GM10266 (cell line): ENCODE measurements at regions not wholly inside any gene's neighbourhood (a gene's known extent, or its start where the extent isn't known, plus 50 kb on each side); places are given as distances from the start of the nearest gene placed in this dataset.

Source experiments
- DNase-seq: peaks from one replicate; pipeline ENCODE4 v3.0.0; 2012; ENCODE audit errors: extremely low spot score
- TF ChIP-seq, protein P1 (sequence below): IDR thresholded peaks from 2 replicates; pipeline ENCODE4 v1.5.1; 2012; ENCODE audit warnings: mild to moderate bottlenecking, low read depth; ENCODE audit not compliant: control insufficient read depth, insufficient read depth; ENCODE audit errors: missing control alignments

DNA sequence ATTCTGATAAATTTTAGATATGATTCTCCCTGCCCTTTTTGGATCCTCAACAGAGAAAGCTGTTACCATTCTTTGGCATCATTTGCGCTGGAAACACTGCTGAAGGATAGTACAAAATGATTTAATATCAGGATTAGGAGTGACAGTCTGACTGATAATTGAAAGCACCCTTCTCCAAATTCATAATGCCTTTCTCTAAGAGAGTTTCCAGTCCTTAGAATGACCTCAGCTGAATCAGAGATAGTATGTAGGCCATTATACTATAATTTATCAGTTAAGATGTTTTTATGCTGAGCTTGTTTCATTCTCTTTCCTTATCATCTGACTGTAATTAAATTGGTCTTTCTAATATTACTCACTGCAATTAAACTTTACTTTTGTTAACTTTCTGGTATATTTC lies 166.7 kb downstream of the ZNF326 start:
- DNase-seq, result no peak
- TF ChIP-seq, protein P1, sequence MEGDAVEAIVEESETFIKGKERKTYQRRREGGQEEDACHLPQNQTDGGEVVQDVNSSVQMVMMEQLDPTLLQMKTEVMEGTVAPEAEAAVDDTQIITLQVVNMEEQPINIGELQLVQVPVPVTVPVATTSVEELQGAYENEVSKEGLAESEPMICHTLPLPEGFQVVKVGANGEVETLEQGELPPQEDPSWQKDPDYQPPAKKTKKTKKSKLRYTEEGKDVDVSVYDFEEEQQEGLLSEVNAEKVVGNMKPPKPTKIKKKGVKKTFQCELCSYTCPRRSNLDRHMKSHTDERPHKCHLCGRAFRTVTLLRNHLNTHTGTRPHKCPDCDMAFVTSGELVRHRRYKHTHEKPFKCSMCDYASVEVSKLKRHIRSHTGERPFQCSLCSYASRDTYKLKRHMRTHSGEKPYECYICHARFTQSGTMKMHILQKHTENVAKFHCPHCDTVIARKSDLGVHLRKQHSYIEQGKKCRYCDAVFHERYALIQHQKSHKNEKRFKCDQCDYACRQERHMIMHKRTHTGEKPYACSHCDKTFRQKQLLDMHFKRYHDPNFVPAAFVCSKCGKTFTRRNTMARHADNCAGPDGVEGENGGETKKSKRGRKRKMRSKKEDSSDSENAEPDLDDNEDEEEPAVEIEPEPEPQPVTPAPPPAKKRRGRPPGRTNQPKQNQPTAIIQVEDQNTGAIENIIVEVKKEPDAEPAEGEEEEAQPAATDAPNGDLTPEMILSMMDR, result no peak

DNA sequence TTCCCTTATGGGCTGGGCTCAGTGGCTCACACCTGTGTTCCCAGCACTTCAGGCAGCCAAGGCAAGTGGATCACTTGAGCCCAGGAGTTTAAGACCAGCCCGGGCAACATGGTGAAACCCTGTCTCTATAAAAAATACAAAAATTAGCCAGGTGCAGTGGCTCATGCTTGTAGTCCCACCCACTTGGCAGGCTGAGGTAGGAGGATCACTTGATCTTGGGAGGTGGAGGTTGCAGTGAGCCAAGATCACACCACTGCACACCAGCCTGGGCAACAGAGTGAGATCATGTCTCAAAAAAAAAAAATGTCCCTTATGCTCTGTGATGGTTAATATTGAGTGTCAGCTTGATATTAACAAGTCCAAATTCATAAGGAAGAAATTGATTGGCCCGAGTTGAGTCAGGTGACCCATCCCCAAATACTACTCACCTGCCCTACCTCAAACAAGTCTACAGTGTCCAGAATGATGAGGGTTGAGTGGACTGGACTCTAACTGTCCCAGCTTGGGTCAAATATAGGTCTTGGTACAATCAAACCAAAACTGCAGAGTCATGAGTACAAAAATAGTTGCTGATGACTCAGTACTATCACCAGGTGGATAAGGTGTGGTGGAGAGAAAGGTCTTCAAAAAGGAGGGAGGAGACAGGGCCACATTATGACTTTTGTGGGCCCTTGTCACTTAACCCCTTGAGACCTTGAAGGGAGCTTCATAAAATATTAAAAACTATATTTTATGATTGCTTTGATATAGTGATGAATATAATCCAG lies 161.0 kb downstream of the ZNF326 start:
- no peak for DNase-seq
- TF ChIP-seq, protein P1, result no peak

DNA sequence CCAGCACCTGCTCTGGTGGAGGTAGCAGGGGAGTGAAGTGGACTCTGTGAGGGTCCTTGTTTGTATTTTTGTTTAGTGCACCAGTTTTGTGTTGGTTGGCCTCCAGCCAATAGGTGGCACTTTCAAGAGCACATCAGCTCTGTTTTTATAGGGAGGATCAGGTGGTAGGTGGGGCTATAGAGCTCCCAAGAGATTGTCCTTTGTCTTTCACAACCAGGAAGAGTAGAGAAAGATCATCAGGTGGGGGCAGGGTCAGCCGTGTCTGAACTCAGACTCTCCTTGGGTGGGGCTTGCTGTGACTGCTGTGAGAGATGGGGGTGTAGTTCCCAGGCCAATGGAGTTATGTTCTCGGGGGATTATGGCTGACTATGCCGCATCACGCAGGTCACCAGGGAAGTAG lies 159.8 kb downstream of the ZNF326 start:
- TF ChIP-seq, protein P1, result no peak

DNA sequence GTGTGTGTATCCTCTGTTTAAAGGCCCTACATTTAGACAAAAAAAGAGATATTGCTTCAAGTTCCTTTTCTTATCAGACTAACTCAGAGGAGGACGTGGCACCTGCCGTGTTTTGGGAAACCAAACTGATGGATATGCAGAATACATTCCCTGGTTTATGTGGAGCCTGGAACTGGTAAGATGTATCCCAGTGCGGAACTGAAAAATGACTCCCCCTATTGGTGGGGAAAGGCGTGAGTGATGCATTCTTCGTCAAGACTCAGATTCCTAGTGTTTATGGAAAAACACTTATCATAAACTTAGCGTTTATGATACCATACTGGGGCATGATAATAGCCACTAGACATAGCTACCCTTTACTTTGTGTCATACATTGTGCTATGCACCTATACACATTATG lies 154.2 kb downstream of the ZNF326 start:
- DNase-seq, result no peak
- TF ChIP-seq, protein P1, result no peak

More for the DNA sequence above, 159.8 kb downstream of the ZNF326 start:
- no peak for DNase-seq

DNA sequence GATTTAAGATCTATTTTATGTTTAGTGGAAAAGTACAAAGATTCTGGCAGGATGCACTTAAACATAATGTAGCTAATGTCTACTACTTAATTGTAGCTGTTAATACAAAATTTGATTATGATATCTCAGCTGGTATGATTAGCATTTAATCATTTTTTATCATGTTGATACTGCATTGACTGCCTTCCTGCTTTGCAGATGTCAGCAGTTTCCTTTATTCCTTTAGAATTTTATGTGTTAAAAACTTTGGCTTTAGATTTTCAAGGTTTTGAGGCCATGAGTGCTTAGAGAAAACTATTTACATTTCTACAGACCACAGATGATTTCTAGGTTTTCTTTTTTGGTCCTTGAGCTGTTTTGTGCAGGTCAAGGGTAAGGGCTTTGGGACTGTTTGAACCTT lies 152.2 kb downstream of the ZNF326 start:
- TF ChIP-seq, protein P1, result no peak
- no peak for DNase-seq

DNA sequence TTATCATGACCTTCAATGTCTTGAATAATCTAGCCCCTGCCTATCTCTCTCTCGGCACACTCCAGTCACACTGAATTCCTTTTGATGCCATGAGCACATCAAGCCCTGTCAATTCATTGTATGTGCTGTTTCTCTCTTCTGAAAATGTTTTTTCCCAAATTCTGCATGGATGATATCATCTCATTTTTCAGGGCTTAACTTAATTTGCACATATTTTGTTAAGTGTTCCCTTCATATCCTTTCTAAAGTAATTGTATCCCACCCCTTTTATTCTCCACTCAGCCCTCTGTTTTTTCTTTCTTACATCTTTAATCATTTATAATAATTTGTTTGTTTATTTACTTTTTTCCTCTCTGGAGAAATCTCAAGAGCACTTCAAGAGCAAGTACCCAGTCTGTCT lies 149.9 kb downstream of the ZNF326 start:
- DNase-seq, result no peak
- TF ChIP-seq, protein P1, result no peak

DNA sequence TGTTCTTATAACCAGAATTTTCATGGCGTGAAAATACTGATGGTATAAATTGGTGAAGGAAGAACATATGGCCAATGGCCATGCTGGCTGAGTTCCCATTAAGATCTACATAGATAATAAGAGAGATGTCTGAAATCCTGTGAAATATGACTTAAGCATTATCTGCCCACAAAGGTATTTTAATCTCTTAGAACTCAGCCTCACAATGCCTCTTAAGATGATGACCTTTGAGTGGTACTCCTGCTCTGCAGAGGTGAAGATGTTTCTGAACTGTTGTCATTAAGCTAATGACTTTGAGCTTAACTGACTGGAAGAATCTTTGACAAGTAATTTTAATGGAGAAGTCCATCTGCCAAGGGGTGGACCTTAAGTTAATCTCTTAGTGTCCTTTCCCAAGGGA lies 148.7 kb downstream of the ZNF326 start:
- TF ChIP-seq, protein P1, result no peak
- DNase-seq, result no peak
